Stimulated activated naive CD8-positive, alpha-beta T cell treated with anti-CD3 and anti-CD28 coated beads, Interleukin-15, Interleukin-2, amounts not matched to agents 100 U/mL and 50 U/mL, for 24 hours (primary cell): ENCODE measurements at regions not wholly inside any gene's neighbourhood (a gene's known extent, or its start where the extent isn't known, plus 50 kb on each side); places are given as distances from the start of the nearest gene placed in this dataset.
A peak's percentile ranks its signal among the peaks of the same experiment; 100 is the strongest.

Experiments
- ATAC-seq: fragments of 150-1000 bp; cut with Tn5 transposase; one replicate; pipeline ENCODE4 v1.10.0; 2021
- DNase-seq: peaks from one replicate; pipeline ENCODE4 v3.0.0; 2021

DNA sequence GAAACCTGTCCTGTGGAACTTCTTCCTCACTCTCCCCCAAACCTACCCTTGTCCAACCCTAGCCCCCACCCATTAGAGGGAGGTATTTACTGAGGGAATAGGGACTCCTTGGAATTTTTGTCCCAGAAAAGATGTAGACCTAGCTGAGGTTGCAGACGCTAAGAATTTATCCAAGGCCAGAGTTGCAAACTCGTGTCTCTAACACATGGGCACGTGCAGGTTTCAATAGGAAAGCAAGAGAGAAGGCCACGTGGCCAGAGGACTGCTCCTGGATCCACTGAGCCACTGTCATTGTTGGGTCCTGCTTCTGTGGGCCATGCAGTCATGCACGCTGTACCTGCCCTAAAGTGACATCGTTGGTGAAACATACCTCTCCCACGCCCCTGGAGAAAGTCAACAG, 243.4 kb upstream of the KCNG1 start:
- DNase-seq = no peak
- no peak for ATAC-seq

DNA sequence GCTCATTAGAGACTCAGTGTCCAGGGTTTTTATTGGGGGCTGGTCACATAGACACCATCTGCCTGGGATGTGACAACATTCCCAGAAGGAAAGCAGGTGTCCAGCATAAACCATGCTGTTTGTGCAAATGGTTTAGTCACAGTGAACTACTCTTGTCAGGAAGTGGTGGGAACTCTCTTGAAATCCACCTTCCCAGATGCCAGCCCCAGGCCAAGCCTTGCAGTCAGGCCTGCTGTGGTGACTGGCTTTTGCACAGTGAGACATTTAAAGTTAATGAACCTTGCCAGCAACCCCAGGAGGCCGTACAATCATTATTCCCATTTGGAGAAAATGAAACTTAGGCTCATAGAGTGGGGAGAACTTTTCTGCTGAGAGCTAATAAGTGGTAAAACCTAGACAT, 242.5 kb upstream of the KCNG1 start:
- DNase-seq = no peak
- ATAC-seq = no peak

DNA sequence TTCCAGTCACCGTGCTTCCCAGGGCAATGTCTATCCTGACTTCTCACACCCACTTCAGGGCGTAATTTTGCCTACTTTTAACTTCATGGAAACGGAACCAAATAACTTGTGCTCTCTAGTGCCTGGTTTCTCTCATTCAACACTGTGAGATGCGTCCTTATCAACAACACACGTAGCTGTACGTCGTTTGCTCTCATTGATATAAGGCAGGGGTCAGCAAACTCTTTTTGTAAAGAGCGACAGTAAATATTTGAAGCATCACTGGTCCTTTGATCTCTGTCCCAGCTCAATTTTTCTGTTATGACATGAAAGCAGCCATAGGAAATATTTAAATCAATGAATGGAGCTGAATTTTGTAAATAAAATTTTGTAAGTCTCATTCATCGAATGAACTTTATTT, 239.3 kb upstream of the KCNG1 start:
- no peak for DNase-seq
- ATAC-seq = no peak

DNA sequence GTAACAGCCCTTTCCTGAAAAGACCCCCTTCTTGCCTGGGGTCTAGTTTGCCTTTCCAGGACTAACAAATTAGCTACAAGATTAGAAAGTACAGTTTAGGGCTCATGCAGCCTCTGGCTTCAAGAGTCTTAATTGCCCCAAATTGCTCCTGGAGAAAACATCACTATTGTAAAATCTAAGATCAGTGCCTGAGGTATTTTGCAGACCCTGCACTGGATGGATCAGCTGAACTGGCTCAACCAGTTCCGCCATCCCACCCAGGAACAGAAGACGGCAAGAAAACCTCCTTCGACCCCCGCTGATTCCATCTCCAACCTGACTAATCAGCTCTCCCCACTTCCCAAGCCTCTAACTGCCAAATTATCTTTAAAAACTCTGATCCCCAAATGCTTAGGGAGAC, 236.5 kb upstream of the KCNG1 start:
- no peak for ATAC-seq
- no peak for DNase-seq

DNA sequence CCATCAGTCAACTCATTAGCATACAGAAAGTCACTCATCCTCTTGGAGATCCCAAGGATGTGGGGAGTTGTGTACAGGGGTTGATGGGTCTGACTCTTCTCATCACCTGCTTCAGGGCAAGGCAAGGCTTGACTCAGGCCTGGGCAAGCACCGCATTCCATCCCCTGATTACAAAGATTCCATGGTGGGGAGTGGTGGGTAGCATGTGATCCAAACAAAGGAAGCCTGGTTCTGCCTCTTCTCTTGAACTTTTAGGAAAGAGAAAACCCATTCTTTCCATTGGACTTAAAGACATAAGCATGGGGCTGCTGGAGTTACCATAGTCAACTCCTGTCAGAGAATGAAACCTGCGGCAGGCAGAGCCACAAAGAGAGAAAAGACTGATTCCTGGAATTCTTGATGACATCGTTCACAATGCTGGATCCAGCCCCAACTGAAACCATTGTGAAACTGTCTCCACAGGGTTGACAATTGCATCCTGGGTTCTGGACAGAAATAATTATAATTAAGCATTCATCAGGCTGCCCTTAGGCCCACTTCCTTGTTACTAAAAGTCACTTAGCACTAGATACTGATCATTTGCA, 235.8 kb upstream of the KCNG1 start:
- no peak for ATAC-seq

DNA sequence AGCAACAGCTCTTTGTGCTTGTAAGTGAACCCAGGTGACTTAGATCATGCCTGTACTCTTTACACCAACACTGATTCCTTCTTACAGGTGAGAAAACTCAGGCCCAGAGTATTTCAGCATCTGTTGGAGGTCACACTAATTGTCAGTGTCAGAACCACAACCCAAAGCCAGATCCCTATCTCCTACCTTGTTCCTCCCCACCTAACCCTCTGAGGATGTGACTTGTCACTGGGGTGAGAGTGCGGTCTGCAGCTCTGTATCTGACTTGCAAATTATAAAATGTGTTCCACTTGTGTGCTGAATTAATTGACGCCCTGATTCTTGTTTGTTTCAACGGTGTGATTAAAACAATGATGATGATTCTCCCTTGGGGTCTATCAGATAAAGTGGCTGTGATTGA, 232.5 kb upstream of the KCNG1 start:
- no peak for ATAC-seq
- DNase-seq = no peak

More for the DNA sequence above, 235.8 kb upstream of the KCNG1 start:
- DNase-seq = no peak

DNA sequence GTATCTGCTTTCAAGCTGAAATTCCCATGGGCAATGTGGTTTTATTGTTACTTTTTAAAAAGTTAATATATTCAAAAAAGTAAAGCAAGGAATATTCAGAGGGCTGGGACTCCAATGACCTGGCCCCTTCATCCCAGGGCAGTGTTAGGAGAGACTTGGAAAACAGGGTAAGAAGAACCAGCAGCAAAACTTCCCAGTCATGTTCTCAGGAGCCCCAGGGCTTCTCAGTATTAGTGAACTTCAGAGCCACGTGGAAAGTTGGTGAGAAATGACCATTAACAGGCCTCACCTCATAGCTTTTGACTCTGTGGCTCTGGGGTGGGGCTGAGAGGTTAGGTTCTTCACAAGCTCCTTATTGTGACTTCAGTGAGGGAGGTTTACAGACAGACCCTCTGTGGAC, 230.4 kb upstream of the KCNG1 start:
- DNase-seq (no peak), ATAC-seq (no peak)

DNA sequence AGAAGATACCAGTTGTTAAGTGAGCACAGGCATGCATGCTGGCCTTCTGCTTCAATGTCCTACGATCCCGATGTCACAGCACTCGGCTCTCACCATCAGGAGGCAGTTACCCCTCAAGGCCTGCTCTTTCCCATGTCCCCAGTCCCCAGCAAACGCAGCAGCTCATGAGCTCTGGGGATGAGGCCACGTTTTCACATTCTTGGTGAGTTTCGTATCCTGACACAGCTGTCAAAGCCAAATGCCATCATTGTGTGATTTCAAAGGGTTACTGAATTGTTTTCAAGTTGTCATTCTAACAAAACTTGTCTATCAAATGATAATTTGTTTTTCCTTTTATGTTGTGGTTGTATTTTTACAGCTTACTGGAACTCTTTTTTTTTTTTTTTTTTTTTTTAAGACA, 226.9 kb upstream of the KCNG1 start:
- no peak for ATAC-seq
- no peak for DNase-seq

DNA sequence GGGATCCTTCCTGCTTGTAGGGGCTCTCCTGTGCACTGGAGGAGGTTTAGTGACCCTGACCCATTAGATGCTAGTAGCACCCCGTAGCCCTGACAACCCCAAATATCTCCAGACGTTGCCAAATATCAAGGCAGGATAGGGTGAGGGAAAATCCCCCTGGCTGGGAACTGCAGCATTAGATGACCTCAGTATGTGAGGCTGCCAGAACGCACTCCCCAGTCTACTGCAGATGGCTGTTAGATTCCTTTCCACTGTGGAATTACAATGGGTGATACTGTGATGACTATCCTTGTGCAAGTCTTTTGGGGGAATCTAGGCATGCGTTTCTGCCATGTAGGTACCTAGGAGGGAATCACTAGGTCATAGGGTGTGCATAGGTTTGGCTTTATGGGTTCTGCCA, 226.3 kb upstream of the KCNG1 start:
- ATAC-seq = no peak
- no peak for DNase-seq

DNA sequence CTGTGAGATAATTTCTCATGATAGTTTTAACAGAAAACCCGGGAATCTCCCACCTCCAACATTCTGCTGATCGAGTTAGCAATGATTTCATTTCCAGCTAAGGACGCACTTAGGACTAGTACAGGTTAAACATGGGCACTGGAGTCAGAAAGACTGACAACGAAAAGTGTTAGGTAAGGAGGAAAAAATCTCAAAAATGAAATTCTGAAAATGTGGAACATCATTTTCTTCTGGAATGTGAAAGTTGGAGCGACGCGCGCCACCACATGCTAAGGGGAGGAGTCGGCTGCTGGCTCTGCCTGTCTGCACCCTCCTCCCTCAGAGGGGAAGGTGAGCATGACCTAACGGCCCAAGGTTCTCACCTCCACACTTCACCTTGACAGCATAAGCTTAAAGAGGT, 221.6 kb upstream of the KCNG1 start:
- DNase-seq (no peak), ATAC-seq (no peak)

DNA sequence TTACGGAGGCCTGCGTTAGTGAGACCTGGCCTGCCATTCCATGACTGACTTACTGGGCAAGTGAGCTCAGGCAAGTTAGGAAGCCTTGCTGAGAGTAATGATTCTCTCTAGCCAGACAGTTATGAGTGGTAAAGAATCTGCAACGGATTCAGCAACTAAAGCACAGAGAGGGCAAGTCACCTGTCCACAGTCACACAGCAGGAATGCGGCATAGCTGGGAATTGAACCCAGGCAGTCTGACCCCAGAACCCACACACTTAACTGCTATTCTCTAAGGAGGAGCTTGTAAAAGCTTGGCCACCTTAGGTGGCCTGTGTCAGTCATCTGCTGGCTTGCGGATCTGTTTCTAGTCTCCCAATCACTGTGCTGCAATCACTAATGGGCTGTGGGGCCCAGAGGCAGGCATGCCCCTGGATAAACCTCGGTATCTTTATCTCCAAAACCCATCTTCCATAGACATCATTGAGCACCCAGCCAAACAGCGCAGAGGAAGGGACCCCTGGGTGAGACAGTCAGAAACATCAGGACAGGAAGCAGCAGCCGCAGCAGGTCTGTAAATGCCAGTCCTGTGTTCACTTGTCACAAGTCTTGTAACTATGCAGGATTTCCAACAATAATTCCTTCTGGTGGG, 215.9 kb upstream of the KCNG1 start:
- no peak for DNase-seq
- ATAC-seq = no peak

DNA sequence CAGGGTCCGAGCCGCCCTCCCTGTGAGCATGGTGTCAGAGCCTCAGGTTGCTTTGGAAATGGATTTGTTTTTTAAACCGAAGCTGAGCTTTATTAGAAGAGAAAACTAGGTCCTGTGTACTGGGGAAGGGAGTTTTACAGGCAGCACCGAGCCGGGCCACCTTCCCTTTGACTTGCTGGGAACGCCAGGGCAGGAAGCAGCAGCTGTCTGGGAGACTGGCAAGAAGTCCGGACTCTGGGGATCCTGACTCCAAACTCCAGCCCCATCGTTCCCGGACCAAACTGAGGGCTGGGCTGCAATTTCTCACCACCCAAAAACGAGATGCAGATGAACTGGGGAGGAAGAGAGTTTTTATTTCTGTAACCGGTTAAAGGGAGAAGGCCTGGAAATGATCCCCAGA, 214.9 kb upstream of the KCNG1 start:
- no peak for DNase-seq
- no peak for ATAC-seq

DNA sequence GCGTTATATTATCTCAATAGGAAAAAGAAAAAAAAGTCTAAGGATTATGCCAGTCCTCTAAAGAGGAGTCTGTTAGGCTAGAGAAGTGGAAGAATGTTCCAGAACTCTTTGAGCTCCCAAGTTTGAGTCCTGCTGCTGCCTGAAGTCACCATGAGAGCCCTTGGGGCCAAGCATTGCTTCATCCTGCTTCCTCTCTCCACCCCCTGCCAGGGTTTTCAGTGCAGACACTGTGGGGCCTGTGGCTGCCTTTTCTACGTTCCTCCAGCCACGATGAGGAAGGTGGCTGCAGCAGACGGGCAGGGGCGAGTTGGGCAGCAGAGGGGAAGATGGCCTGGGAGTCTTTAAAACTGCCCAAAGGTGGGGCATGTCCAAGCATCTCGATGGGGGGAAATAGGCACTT, 214.4 kb upstream of the KCNG1 start:
- no peak for DNase-seq
- no peak for ATAC-seq

DNA sequence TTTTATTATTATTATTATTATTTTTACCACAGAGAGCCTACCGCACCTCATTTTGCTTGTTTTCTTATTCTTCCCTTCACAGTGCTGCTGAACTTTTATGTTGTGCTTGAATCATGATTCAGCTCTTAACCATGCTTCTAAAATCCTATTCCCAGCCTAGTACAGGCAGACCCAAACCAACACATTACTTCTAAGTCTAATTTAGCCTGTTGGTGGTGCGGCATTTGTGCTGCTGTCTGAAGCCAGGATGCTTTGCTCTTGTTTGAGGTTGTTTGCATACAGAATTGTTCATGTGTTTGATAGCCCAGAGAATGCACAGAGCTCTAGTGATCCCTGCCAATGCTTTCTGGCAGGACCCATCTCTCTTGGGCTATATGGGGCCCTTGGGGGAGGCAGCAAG, 213.5 kb upstream of the KCNG1 start:
- no peak for DNase-seq
- no peak for ATAC-seq

DNA sequence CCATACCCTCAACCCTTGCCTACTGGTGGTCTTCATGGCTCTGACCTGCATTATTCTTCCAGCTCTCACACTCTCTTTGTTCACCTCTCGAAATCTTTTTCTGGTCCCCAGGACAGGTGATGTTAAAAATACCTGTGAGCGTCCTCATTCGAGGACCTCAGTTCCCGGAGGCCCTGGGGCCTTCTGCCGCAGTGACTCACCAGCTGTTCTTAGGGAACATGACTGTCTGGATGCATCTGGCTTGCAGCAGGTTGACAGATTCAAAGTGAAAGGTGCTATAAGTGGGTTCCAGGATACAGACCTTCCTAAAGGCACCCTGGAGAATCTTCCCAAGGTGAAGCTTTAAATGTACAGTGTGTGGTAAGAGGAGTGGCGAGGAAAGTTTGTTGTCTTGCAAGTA, 210.4 kb upstream of the KCNG1 start:
- no peak for DNase-seq
- no peak for ATAC-seq

DNA sequence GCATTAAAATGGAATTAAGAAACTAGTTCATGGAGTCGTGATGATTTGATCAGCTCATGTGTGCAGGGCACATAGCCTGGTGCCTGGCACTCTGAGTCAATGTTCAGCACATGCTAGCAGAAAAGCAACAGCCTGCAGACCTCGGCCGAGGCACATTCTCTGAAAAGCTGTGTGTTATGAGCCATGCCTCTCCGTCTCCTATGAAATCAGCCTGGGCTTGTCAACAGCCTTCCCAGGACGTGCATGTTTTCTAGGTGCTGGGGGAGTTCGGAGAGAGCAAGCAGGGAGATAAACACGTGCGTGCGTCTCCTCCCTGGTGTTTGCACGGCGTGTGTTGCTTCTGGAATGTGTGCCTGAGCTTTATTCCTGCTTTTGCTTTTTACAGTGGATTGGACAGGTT, 207.8 kb upstream of the KCNG1 start:
- DNase-seq (no peak), ATAC-seq (no peak)

DNA sequence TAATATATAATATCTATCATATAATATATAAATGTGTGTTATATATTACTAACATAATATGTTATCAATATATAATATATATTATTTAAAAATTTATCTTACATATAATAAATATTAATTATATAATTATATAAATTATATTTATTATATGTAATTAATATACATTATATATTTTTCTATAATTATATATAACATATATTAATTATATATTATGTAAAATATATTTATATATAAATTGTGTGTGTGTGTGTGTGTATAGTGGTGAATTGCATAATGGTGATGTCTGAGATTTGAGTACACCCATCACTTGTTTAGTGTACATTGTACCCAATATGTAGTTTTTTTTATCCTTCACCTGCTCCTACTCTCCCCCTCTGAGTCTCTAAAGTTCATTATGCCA, 205.9 kb upstream of the KCNG1 start:
- ATAC-seq (no peak), DNase-seq (no peak)

DNA sequence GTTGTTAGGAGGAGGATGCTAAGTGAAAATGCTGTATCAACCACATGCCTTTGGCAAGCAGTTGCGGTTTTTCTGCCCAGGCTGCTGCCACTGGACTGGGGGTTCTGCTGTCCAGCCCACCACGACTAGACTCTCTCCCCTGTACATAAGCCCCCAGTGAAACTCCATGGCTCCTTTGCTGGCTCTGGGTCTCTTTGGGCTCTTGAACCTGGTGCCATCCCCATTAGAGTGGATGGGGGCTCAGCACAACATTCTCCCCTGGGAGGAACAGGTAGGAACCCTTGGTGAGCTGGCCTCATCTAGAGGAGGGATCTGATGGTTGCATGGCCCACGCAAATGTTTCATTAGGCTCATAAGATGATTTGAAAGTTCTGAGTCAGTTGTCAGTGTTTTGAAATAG, 204.8 kb upstream of the KCNG1 start:
- no peak for DNase-seq
- ATAC-seq = no peak

DNA sequence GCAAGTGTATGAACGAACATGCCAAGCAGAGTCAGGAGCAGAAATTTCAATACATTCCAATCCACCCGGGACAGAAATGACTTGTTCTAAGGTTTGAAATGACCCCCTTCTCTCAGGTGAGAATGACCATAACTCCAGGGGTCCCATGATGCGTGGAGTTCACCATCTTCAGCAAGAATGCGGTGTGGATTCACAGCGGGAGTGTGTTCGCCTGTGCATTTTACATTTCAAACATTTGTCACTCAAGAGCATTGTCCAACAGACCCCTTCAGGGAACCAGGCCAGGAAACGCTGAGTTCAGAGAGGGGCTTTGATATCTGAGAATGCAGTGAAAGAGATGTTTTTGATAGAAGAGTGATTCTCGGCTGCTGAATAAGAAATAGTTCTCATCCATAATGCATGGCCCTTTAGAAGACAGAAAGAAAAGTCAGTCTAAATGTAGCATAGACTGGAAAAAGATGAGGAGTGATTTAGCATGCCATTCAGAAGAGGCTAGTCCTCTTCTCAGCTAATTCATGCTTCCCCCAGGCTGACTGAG, 200.3 kb upstream of the KCNG1 start:
- ATAC-seq = no peak
- DNase-seq = no peak

DNA sequence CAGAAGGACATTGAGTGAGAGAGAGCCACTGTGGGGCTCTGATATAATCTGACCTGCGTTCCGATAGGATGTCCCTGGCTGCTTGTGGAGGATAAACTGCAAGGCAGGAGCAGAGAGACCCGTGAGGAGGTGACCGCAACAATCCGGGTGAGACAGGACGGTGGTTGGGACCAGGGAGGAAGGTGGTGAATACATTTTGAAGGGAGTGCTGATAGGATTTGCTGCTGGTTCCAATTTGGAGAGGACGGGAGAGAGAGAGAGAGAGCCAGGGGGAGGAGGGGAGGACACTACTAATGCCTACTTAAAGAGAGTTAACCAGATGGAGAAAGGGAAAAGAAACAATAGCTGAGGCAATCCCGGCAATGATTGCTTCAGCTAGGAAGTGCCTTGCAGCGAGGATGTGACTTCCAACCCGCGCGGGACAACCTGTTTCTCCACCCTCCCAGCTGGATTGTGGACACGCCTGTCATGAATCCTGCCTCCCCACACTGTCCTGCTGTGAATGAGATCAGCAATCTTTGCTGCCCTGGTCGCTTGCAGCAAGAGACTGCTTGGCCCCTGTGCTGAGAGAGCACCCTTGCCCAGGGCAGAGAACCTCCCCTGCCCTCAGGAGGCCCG, 199.0 kb upstream of the KCNG1 start:
- DNase-seq (no peak), ATAC-seq (no peak)

DNA sequence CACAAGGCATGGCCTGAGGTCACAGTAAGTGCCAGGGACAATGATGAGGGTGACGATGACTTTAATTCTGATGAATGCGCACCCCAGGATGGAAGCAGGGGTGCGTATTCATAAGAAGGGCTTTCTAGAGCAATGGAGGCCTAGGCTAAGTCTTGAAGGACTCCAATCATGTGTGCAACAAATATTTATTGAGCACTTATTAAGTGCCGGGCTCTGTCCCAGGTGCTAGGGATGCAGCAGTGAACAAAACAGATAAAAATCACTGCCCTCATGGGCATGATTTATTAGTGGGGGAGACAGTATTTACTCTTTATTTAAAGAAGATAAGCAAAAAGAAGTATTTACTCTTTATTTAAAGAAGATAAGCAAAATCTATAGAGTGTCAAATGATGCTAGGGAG, 198.2 kb upstream of the KCNG1 start:
- ATAC-seq (no peak), DNase-seq (no peak)

DNA sequence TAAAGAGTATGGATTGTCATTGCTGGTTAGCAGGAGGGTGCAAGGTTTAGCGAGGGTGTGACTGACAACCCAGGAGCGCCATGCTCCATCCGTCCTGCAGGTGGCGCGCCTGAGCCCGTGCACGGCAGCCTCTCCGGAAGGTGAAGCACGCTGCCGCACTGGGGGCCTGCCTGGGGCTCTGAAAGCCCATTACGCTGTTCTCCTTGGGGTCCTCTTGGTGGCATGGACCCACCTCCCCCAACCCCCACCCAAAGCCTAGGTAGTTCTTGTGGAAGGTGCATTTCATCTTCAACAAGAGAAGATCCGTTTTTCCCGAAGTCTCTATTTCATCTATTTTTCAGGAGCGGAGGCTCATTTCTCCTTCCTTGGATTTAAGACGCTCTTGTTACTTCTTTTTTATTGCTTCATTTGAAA, 197.4 kb upstream of the KCNG1 start:
- ATAC-seq (peak; percentile 53), DNase-seq (peak; percentile 81)

DNA sequence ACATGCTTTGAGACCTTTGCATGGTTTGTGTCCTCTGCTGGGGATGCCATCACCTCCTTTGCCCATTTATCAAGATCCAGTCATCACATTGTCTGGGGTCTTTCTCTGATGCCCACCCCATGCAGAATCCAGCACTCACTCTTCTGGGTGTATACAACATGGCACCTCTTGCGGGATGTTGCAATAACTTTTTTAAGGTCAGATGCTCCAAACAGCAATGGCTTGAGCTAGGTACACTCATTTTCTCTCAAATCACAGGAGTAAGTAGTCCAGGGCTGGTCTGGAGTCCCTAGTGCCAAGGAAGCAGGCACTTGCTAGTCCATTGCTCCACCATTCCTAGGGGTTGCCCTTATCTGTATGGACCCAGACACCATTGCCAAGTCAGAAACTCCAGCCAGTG, 196.6 kb upstream of the KCNG1 start:
- ATAC-seq = no peak
- no peak for DNase-seq

DNA sequence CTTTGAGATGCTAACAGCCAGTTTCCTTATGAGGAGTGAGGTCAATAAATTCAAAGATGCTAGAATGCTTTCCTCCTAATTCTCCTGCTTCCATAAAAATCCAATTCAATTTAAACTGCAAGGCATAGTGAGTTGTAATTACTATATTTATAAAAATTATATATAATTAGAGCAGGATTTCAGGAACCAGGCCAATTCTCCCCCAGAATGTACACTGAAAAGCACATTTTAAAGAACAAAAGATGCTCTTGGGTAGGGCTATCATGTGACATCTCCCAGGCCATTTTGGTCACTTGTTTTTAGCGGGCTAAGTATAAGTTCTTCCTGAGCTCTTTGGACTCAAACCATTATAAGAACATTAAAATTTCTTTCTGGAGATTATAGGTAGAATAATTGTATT, 195.7 kb upstream of the KCNG1 start:
- DNase-seq = no peak

More for the DNA sequence above, 195.7 kb upstream of the KCNG1 start:
- ATAC-seq = no peak
